Esophagus muscularis mucosa (tissue), 4 donors: ENCODE measurements at regions not wholly inside any gene's neighbourhood (a gene's known extent, or its start where the extent isn't known, plus 50 kb on each side); places are given as distances from the start of the nearest gene placed in this dataset.

Experiments
- EP300 ChIP-seq: sonication (generic); formaldehyde crosslinking; IDR thresholded peaks from one replicate; pipeline ENCODE4 v1.6.1; 2017; ENCODE audit warnings: antibody characterized with exemption
- POLR2A ChIP-seq: fragments of 450-650 bp; IDR thresholded peaks from one replicate; pipeline ENCODE4 v1.6.1; 2017; ENCODE audit warnings: antibody characterized with exemption, moderate library complexity, mild to moderate bottlenecking, low read depth
- POLR2AphosphoS5 ChIP-seq, 2 donors: sonication (generic); formaldehyde crosslinking; IDR thresholded peaks; one replicate each; pipeline ENCODE4 v1.6.1; 2017; ENCODE audit warnings: antibody characterized with exemption in 2 of 2
- TF ChIP-seq, protein P1 (sequence below), 3 experiments: fragments of 200-600 bp in 2 of 3; fragments of 450-650 bp in 1 of 3; sonication (generic) in 2 of 3; IDR thresholded peaks; one replicate each; pipeline ENCODE4 v1.5.1; 2017 to 2019; ENCODE audit warnings: antibody characterized with exemption in 3 of 3, mild to moderate bottlenecking in 2 of 3, moderate library complexity in 1 of 3

GRCh38 chr10:78438907-78439809 is 405.5 kb downstream of the RPS24 start:
- TF ChIP-seq POLR2A (no peak), POLR2AphosphoS5 (IDR thresholded peaks at IDR 0.05) (no peak), EP300 (no peak)
- TF ChIP-seq, protein P1, sequence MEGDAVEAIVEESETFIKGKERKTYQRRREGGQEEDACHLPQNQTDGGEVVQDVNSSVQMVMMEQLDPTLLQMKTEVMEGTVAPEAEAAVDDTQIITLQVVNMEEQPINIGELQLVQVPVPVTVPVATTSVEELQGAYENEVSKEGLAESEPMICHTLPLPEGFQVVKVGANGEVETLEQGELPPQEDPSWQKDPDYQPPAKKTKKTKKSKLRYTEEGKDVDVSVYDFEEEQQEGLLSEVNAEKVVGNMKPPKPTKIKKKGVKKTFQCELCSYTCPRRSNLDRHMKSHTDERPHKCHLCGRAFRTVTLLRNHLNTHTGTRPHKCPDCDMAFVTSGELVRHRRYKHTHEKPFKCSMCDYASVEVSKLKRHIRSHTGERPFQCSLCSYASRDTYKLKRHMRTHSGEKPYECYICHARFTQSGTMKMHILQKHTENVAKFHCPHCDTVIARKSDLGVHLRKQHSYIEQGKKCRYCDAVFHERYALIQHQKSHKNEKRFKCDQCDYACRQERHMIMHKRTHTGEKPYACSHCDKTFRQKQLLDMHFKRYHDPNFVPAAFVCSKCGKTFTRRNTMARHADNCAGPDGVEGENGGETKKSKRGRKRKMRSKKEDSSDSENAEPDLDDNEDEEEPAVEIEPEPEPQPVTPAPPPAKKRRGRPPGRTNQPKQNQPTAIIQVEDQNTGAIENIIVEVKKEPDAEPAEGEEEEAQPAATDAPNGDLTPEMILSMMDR (IDR thresholded peaks at IDR 0.05), result no peak
